ENCODE measurements at regions not wholly inside any gene's neighbourhood (a gene's known extent, or its start where the extent isn't known, plus 50 kb on each side); places are given as distances from the start of the nearest gene placed in this dataset.

GRCh38 chr4:30808276-30808675, 88.1 kb downstream of the PCDH7 start:
- TF ChIP-seq CTCF (IDR thresholded peaks at IDR 0.05) (no peak), POLR2AphosphoS5 (IDR thresholded peaks at IDR 0.05; ENCODE audit: low read depth, low read length) (no peak), REST (IDR thresholded peaks at IDR 0.05; ENCODE audit: insufficient read depth in 1 of 2, low read depth in 2 of 2, low read length in 1 of 2) (no peak), SIN3A (IDR thresholded peaks at IDR 0.05; ENCODE audit: borderline replicate concordance, insufficient read depth, low read depth, low read length) (no peak), TCF7L2 (IDR thresholded peaks at IDR 0.05; ENCODE audit: low read depth, low read length) (no peak)
- ATAC-seq (no peak), DNase-seq (ENCODE audit: low read depth, low spot score) (no peak)
- ChIA-PET CTCF (no interaction called here), POLR2A (interaction anchor here (0.7 kb wide), 1 partner anchor 21 kb away, joined by 5 read pairs; no protein-coding TSS in a partner anchor)
- Histone ChIP-seq H3K27me3 (ENCODE audit: control insufficient read depth, insufficient read depth, low read length) (no peaks in the 10 kb centered on the region), H3K4me1 (ENCODE audit: control insufficient read depth, insufficient read depth, low read length) (no peaks in the 10 kb centered on the region; the same call in 1 of the 2 replicates), H3K9me3 (ENCODE audit: control insufficient read depth, insufficient read depth, low read depth, low read length) (no peaks in the 10 kb centered on the region), H3K27ac (ENCODE audit: low read length) (no peak overlapping the region), H3K4me3 (ENCODE audit: low read depth in 2 of 2, low read length in 2 of 2) (no peak overlapping the region), H3K36me3 (ENCODE audit: control insufficient read depth, insufficient read depth, low read length) (no peaks in the 10 kb centered on the region)
- no TSS peak for BruUV-seq (replicated peaks)
- intact Hi-C loops (cut with micrococcal nuclease; ENCODE audit: unreplicated experiment) = no loop called here
- in situ Hi-C loops (cut with HindIII; ENCODE audit: low pct_unique_long_range_greater_than_20kb, low sequenced_read_pairs) = no loop called here

GRCh38 chr4:30811296-30811695, 91.1 kb downstream of the PCDH7 start:
- H3K27me3 ChIP-seq (ENCODE audit: control insufficient read depth, insufficient read depth, low read length) = no peaks in the 10 kb centered on the region
- TF ChIP-seq POLR2AphosphoS5 (IDR thresholded peaks at IDR 0.05; ENCODE audit: low read depth, low read length) (no peak), CTCF (IDR thresholded peaks at IDR 0.05) (no peak), REST (IDR thresholded peaks at IDR 0.05; ENCODE audit: insufficient read depth in 1 of 2, low read depth in 2 of 2, low read length in 1 of 2) (no peak), SIN3A (IDR thresholded peaks at IDR 0.05; ENCODE audit: borderline replicate concordance, insufficient read depth, low read depth, low read length) (no peak), TCF7L2 (IDR thresholded peaks at IDR 0.05; ENCODE audit: low read depth, low read length) (no peak)
- ATAC-seq (no peak), DNase-seq (ENCODE audit: low read depth, low spot score) (no peak)
- intact Hi-C loops (cut with micrococcal nuclease; ENCODE audit: unreplicated experiment) = no loop called here
- in situ Hi-C loops (cut with HindIII; ENCODE audit: low pct_unique_long_range_greater_than_20kb, low sequenced_read_pairs) = no loop called here
- CTCF ChIA-PET = no interaction called here
- H3K27ac ChIP-seq (ENCODE audit: low read length) = no peak overlapping the region
- POLR2A ChIA-PET = no interaction called here
- H3K9me3 ChIP-seq (ENCODE audit: control insufficient read depth, insufficient read depth, low read depth, low read length) = no peaks in the 10 kb centered on the region
- H3K4me1 ChIP-seq (ENCODE audit: control insufficient read depth, insufficient read depth, low read length) = no peaks in the 10 kb centered on the region; the same call in 1 of the 2 replicates
- no peak overlapping the region for H3K4me3 ChIP-seq (ENCODE audit: low read depth in 2 of 2, low read length in 2 of 2)
- H3K36me3 ChIP-seq (ENCODE audit: control insufficient read depth, insufficient read depth, low read length) = no peaks in the 10 kb centered on the region
- no TSS peak for BruUV-seq (replicated peaks)

Data from Panc1 (cell line).